Fibroblast of lung (primary cell): ENCODE measurements at regions not wholly inside any gene's neighbourhood (a gene's known extent, or its start where the extent isn't known, plus 50 kb on each side); places are given as distances from the start of the nearest gene placed in this dataset.

Experiments used
- DNase-seq, 2 donors: peaks; one replicate each; pipeline versions ENCODE4 v3.0.0 to v3.0.0-alpha.2; 2010; ENCODE audit warnings: low read depth in 2 of 2
- H2AFZ ChIP-seq: 2 replicates; pipeline ENCODE4 v1.5.1; 2012; ENCODE audit warnings: low read length, control low read depth, inconsistent platforms
- H3K27ac ChIP-seq: 2 replicates; pipeline ENCODE4 v1.5.1; 2011; ENCODE audit warnings: low read length, control low read depth; ENCODE audit not compliant: insufficient read depth
- H3K27me3 ChIP-seq: 2 replicates; pipeline ENCODE4 v1.5.1; 2011; ENCODE audit warnings: mild to moderate bottlenecking, low read length; ENCODE audit not compliant: control insufficient read depth, insufficient read depth
- H3K36me3 ChIP-seq: 2 replicates; pipeline ENCODE4 v1.5.1; 2011; ENCODE audit warnings: low read length; ENCODE audit not compliant: control insufficient read depth, insufficient read depth
- H3K4me1 ChIP-seq: 2 replicates; pipeline ENCODE4 v1.5.1; 2011; ENCODE audit warnings: low read length; ENCODE audit not compliant: control insufficient read depth, insufficient read depth; ENCODE audit errors: extremely low read depth
- H3K4me2 ChIP-seq: 2 replicates; pipeline ENCODE4 v1.5.1; 2011; ENCODE audit warnings: low read length, control low read depth; ENCODE audit not compliant: insufficient read depth; ENCODE audit errors: extremely low read depth
- H3K4me3 ChIP-seq, 4 experiments: fragments of 200-600 bp in 1 of 4; sonication (generic) in 1 of 4; replicated peaks in 1 of 4; 2 replicates each; pipeline ENCODE4 v1.5.1; 2011 to 2016; ENCODE audit warnings: low read length in 4 of 4, low read depth in 3 of 4, mild to moderate bottlenecking in 3 of 4, control low read depth in 2 of 4, inconsistent platforms in 1 of 4, mixed read lengths in 1 of 4; ENCODE audit not compliant: insufficient read depth in 1 of 4; ENCODE audit errors: control extremely low read depth in 1 of 4
- H3K79me2 ChIP-seq: 2 replicates; pipeline ENCODE4 v1.5.1; 2012; ENCODE audit warnings: mild to moderate bottlenecking, low read length, inconsistent platforms; ENCODE audit not compliant: control insufficient read depth, insufficient read depth
- H3K9ac ChIP-seq: 2 replicates; pipeline ENCODE4 v1.5.1; 2011; ENCODE audit warnings: mild to moderate bottlenecking, low read length, control low read depth; ENCODE audit not compliant: insufficient read depth
- H3K9me3 ChIP-seq: 2 replicates; pipeline ENCODE4 v1.5.1; 2012; ENCODE audit warnings: low read depth, low read length; ENCODE audit not compliant: control insufficient read depth, insufficient read depth
- H4K20me1 ChIP-seq: 2 replicates; pipeline ENCODE4 v1.5.1; 2011; ENCODE audit warnings: low read length; ENCODE audit not compliant: control insufficient read depth, insufficient read depth; ENCODE audit errors: extremely low read depth
- EZH2 ChIP-seq: IDR thresholded peaks from 2 replicates; pipeline ENCODE4 v1.5.1; 2012; ENCODE audit warnings: low read length, control low read depth, mild to moderate bottlenecking; ENCODE audit errors: missing control alignments
- TF ChIP-seq, protein P1 (sequence below), 2 donors: IDR thresholded peaks in 1 of 2; conservative IDR thresholded peaks in 1 of 2; 1 replicate in 1 of 2; 2 replicates in 1 of 2; pipeline ENCODE4 v1.5.1; 2011 to 2012; ENCODE audit warnings: low read length in 2 of 2, control low read depth in 1 of 2, inconsistent platforms in 1 of 2, low read depth in 1 of 2, mild to moderate bottlenecking in 1 of 2

DNA sequence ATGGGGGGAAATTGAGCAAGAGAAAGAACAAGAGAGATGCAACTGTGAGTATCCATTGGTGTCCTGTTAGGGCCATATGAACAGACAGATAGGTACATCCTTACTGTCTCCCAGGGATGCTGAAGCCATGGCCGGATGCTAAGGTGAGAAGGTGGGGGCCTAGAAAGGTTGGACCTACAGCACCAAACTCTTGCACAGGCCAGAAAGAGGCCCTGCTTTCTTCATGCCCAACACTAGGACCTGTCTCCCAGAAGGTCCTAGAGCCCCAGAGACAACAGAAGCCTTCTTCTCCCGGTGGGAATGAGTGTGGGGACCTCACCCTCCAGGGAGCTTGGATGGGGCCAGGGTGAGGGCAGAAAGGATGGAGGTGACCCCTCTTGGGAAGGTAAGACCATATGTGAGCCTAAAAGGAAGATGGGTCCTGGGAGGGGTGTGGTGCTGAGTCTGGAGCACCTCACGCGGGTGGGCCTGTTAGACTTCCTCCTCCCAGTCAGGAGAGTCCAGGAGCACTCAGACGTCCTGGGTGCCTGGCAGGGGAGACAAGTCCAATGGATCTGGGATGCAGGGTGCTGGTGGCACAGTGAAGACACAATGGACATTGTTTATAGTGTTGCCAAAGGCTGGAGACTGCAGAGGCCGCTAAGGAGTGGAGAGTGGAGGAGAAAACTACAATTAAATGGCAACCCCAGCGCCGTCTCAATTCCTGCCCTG is 265.3 kb downstream of the CYP26B1 start:
- H3K4me1 ChIP-seq: peaks cover 26% of the 10 kb centered on the region
- no peak overlapping the region for H3K27ac ChIP-seq
- H2AFZ ChIP-seq: no peak overlapping the region
- no peaks in the 10 kb centered on the region for H3K79me2 ChIP-seq
- H3K4me2 ChIP-seq: no peak overlapping the region
- TF ChIP-seq, protein P1, sequence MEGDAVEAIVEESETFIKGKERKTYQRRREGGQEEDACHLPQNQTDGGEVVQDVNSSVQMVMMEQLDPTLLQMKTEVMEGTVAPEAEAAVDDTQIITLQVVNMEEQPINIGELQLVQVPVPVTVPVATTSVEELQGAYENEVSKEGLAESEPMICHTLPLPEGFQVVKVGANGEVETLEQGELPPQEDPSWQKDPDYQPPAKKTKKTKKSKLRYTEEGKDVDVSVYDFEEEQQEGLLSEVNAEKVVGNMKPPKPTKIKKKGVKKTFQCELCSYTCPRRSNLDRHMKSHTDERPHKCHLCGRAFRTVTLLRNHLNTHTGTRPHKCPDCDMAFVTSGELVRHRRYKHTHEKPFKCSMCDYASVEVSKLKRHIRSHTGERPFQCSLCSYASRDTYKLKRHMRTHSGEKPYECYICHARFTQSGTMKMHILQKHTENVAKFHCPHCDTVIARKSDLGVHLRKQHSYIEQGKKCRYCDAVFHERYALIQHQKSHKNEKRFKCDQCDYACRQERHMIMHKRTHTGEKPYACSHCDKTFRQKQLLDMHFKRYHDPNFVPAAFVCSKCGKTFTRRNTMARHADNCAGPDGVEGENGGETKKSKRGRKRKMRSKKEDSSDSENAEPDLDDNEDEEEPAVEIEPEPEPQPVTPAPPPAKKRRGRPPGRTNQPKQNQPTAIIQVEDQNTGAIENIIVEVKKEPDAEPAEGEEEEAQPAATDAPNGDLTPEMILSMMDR (conservative IDR thresholded peaks at IDR 0.05 in 1 of 2, IDR thresholded peaks at IDR 0.05 in 1 of 2; ENCODE audit: low read depth in 1 of 2, low read length in 2 of 2): no peak
- TF ChIP-seq EZH2: no peak
- DNase-seq: no peak
- no peaks in the 10 kb centered on the region for H4K20me1 ChIP-seq
- H3K36me3 ChIP-seq: no peaks in the 10 kb centered on the region
- no peak overlapping the region for H3K4me3 ChIP-seq
- H3K9me3 ChIP-seq: no peaks in the 10 kb centered on the region
- peaks cover 2% of the 10 kb centered on the region for H3K27me3 ChIP-seq
- no peak overlapping the region for H3K9ac ChIP-seq

DNA sequence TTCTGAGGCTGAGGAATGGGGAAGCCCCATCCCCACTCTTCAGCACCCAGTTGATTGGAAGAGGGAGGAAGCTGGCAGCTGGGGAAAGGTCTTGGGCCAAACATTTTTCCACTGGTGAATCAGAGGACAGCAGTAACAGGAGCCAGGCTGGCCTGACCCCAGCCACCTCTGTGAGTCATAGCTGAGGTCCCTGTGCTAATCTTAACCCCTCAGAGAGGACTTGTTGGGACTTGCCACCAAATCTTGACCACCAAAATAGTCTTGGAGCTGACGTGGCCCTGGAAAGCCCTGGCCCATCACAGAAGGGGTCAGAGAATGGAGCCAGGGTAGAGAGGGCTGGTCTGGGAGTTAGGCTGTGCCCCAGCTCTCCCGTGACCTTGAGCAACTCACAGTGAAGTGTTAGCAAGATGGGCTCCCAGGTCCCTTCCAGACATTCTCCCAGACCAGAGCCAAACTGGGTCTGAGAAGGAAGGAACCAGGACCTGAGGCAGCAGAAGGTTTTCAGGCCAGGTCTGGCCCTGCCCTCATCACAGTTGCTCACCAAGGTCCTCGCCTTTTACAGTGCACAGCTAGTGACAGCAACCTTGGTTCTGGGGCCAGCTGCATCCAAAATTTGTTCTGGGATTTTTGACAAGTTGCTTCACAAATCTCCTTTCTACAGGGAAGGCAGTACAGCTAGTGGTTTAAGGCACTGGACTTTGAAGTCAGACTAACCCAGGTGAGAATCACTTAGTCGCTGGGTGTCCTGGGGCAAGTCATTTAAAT is 266.6 kb downstream of the CYP26B1 start:
- Histone ChIP-seq H3K27ac (peak overlapping the region; percentile 43), H3K4me2 (peak overlapping the region; percentile 32)
- TF ChIP-seq EZH2: no peak
- TF ChIP-seq, protein P1 (conservative IDR thresholded peaks at IDR 0.05 in 1 of 2, IDR thresholded peaks at IDR 0.05 in 1 of 2; ENCODE audit: low read depth in 1 of 2, low read length in 2 of 2): no peak

DNA sequence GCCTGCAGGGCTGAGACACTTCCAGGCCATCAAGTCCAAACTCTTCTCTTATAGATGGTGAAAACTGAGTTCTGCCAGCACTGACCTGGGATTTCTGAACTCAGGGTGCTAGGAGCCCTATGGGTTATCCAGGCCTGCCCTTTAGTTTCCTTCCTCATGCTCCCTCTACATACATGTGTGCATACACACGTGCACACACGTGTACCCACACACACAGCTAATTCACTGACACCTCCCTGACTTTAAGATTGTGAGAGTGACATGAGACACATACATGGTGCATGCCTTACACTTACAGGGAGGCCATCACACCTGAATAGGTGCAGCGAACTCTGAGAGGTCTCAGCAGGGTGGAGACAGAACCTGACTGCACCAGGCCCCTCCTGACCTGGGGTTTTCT is 267.4 kb downstream of the CYP26B1 start:
- Histone ChIP-seq H3K27me3 (no peaks in the 10 kb centered on the region), H3K36me3 (no peaks in the 10 kb centered on the region), H3K9me3 (no peaks in the 10 kb centered on the region), H3K79me2 (no peaks in the 10 kb centered on the region), H3K9ac (no peak overlapping the region), H3K4me1 (peaks cover 26% of the 10 kb centered on the region), H4K20me1 (no peaks in the 10 kb centered on the region), H3K4me3 (no peak overlapping the region), H3K27ac (no peak overlapping the region), H2AFZ (no peak overlapping the region), H3K4me2 (no peak overlapping the region)
- TF ChIP-seq, protein P1 (conservative IDR thresholded peaks at IDR 0.05 in 1 of 2, IDR thresholded peaks at IDR 0.05 in 1 of 2; ENCODE audit: low read depth in 1 of 2, low read length in 2 of 2): no peak
- no peak for TF ChIP-seq EZH2
- DNase-seq: no peak

More for the DNA sequence above, 266.6 kb downstream of the CYP26B1 start:
- no peak overlapping the region for H2AFZ ChIP-seq
- H3K9me3 ChIP-seq: no peaks in the 10 kb centered on the region
- peaks cover 2% of the 10 kb centered on the region for H3K27me3 ChIP-seq
- H4K20me1 ChIP-seq: no peaks in the 10 kb centered on the region
- H3K9ac ChIP-seq: no peak overlapping the region
- H3K79me2 ChIP-seq: no peaks in the 10 kb centered on the region
- H3K4me1 ChIP-seq: peaks cover 26% of the 10 kb centered on the region
- H3K4me3 ChIP-seq: no peak overlapping the region
- DNase-seq: peak; percentile 75 to 82
- no peaks in the 10 kb centered on the region for H3K36me3 ChIP-seq
